Osteocyte (in vitro differentiated cells): ENCODE measurements at regions not wholly inside any gene's neighbourhood (a gene's known extent, or its start where the extent isn't known, plus 50 kb on each side); places are given as distances from the start of the nearest gene placed in this dataset.

ENCODE experiments used
- DNase-seq: peaks from one replicate; pipeline ENCODE4 v3.0.0; 2021; ENCODE audit warnings: mixed read lengths; ENCODE audit not compliant: unreplicated experiment; ENCODE audit errors: extremely low spot score
- H3K27ac Mint-ChIP-seq: one replicate; pipeline ENCODE4 v1.8.0; 2021; ENCODE audit warnings: mild to moderate bottlenecking, mixed read lengths; ENCODE audit not compliant: unreplicated experiment
- H3K27me3 Mint-ChIP-seq: one replicate; pipeline ENCODE4 v1.8.0; 2021; ENCODE audit warnings: mixed read lengths; ENCODE audit not compliant: unreplicated experiment
- H3K36me3 Mint-ChIP-seq: one replicate; pipeline ENCODE4 v1.8.0; 2021; ENCODE audit warnings: mixed read lengths; ENCODE audit not compliant: unreplicated experiment
- H3K4me1 Mint-ChIP-seq: one replicate; pipeline ENCODE4 v1.8.0; 2021; ENCODE audit warnings: mixed read lengths; ENCODE audit not compliant: unreplicated experiment
- H3K4me3 Mint-ChIP-seq: one replicate; pipeline ENCODE4 v1.8.0; 2021; ENCODE audit warnings: mild to moderate bottlenecking, moderate library complexity, mixed read lengths; ENCODE audit not compliant: unreplicated experiment
- H3K9me3 Mint-ChIP-seq: one replicate; pipeline ENCODE4 v1.8.0; 2021; ENCODE audit warnings: mixed read lengths; ENCODE audit not compliant: unreplicated experiment
- CTCF ChIP-seq: fragments of 200-600 bp; sonication (generic); IDR thresholded peaks from 2 replicates; pipeline ENCODE4 v1.5.0; 2021; ENCODE audit warnings: antibody characterized with exemption, mild to moderate bottlenecking, moderate library complexity

DNA sequence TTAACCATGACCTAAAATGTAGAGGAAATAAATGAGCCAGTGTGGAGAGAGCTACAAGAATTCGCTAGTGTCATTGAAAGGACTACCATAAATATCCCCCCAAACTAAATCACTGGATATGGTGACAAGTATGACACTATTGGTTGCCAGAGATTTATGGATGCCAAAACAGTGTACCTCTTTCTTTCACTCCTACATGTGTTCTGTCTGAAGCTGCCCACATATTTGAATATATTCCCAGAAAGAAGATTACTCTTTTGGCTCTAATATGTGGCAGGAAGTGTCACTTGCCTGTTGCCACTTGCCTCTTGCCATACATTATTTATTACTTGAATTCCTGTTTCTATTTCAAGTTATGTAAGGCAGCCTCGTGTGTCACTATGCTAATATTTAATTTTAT lies 1573.6 kb downstream of the TECRL start:
- Mint-ChIP-seq H3K9me3 (peaks cover 13% of the 10 kb centered on the region), H3K4me3 (no peak overlapping the region), H3K36me3 (no peaks in the 10 kb centered on the region), H3K27me3 (peaks cover 12% of the 10 kb centered on the region), H3K27ac (no peak overlapping the region), H3K4me1 (no peaks in the 10 kb centered on the region)
- no peak for TF ChIP-seq CTCF
- DNase-seq: no peak

GRCh38 chr4:62822306-62822705 lies 1586.9 kb downstream of the TECRL start:
- Mint-ChIP-seq H3K27ac (no peak overlapping the region), H3K9me3 (peaks cover 10% of the 10 kb centered on the region), H3K4me1 (no peaks in the 10 kb centered on the region), H3K27me3 (peaks cover 22% of the 10 kb centered on the region), H3K36me3 (no peaks in the 10 kb centered on the region), H3K4me3 (no peak overlapping the region)
- no peak for DNase-seq
- TF ChIP-seq CTCF: no peak

DNA sequence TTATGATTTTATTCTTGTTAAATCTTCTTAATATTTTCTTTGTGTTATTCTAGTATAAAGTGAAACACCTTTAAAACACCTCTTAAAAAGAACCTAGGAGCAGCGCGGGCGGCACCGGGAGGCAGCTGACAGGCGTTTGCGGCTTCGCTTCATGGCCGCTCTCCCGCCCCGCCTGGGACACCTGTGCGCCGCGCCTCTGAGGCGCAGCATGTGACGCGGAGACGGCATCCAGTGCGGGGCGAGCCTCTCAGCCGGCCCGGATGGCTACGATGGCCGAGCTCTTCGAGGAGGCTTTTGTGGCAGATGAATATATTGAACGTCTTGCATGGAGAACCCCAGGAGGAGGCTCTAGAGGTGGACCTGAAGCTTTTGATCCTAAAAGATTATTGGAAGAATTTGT lies 1592.7 kb downstream of the TECRL start:
- peaks cover 17% of the 10 kb centered on the region for H3K27me3 Mint-ChIP-seq
- no peaks in the 10 kb centered on the region for H3K36me3 Mint-ChIP-seq
- H3K4me1 Mint-ChIP-seq: no peaks in the 10 kb centered on the region
- H3K9me3 Mint-ChIP-seq: peaks cover 4% of the 10 kb centered on the region
- H3K4me3 Mint-ChIP-seq: no peak overlapping the region
- no peak for TF ChIP-seq CTCF
- no peak for DNase-seq
- no peak overlapping the region for H3K27ac Mint-ChIP-seq

- no peak overlapping the region for H3K4me3 Mint-ChIP-seq
- no peaks in the 10 kb centered on the region for H3K9me3 Mint-ChIP-seq
- H3K27me3 Mint-ChIP-seq: peaks cover 12% of the 10 kb centered on the region
- DNase-seq: no peak
- H3K27ac Mint-ChIP-seq: no peak overlapping the region
- no peak for TF ChIP-seq CTCF
- no peaks in the 10 kb centered on the region for H3K36me3 Mint-ChIP-seq
- H3K4me1 Mint-ChIP-seq: peaks cover 4% of the 10 kb centered on the region
Measured at GRCh38 chr4:62814510-62815047, 1594.7 kb downstream of the TECRL start.

DNA sequence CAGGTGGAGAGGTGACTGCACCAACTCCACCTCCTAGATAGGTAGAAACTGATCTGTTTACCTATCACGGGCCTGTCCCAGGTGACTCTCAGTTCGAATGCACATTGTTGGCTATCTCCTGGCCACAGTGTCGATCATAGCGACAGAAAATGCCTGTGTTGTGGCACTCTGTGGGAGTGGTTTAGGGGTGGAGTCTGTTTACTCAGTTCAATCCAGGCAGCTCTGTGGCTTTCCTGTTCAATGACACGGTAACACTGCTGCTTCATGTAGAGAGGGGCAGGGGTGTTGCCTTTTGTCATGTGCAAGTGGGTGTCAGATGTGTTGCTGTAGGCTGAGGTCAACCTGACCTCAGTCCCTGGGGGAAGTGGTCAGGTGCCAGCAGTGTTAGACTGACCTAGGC lies 1602.4 kb downstream of the TECRL start:
- no peak overlapping the region for H3K4me3 Mint-ChIP-seq
- H3K4me1 Mint-ChIP-seq: peaks cover 4% of the 10 kb centered on the region
- DNase-seq: no peak
- no peak for TF ChIP-seq CTCF
- H3K27ac Mint-ChIP-seq: no peak overlapping the region
- no peaks in the 10 kb centered on the region for H3K27me3 Mint-ChIP-seq
- H3K36me3 Mint-ChIP-seq: no peaks in the 10 kb centered on the region
- H3K9me3 Mint-ChIP-seq: peaks cover 11% of the 10 kb centered on the region
